HG03045 (cell line): ENCODE measurements at regions not wholly inside any gene's neighbourhood (a gene's known extent, or its start where the extent isn't known, plus 50 kb on each side); places are given as distances from the start of the nearest gene placed in this dataset.
"Not testable (repeated sequence)": the region's sequence is repeated elsewhere in the genome, so short reads cannot be mapped to it uniquely, and the experiment has no call there.

Experiments
- ATAC-seq: cut with Tn5 transposase; IDR thresholded peaks from one replicate; pipeline ENCODE4 v1.9.1; 2021; ENCODE audit warnings: mild to moderate bottlenecking, moderate library complexity; ENCODE audit not compliant: unreplicated experiment

DNA sequence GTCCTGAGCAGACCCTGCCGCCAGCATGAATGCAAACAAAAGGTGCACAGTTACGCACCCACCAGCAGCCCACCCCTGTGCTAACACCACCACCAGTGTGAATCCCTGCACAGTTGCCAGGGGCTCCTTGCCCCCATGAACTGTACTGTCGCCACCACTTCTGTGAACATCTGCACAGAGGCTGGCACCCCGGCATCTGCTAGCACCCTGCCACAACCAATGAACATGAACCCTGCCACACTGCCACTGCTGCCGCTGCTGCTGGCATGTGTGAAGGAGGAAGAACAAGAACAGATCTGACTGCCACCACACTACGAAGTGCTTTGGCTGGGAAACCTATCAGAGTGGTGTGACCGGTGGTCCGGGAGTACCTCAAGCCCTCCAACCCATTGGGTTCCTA is 261.3 kb downstream of the PARM1 start:
- no peak for ATAC-seq

DNA sequence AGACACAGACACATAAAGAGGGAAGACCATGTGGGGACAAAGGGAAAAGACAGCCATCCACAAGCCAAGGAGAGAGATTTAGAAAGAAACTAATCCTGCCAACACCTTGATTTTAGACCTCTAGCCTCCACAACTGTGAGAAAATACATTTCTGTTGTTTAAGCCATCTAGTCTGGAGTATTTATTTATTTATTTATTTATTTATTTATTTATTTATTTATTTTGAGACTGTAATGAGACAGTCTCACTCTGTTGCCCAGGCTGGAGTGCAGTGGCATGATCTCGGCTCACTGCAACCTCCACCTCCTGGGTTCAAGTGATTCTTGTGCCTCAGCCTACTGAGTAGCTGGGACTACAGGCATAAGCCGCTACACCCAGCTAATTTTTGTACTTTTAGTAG is 259.3 kb downstream of the PARM1 start:
- ATAC-seq: not testable (repeated sequence)

DNA sequence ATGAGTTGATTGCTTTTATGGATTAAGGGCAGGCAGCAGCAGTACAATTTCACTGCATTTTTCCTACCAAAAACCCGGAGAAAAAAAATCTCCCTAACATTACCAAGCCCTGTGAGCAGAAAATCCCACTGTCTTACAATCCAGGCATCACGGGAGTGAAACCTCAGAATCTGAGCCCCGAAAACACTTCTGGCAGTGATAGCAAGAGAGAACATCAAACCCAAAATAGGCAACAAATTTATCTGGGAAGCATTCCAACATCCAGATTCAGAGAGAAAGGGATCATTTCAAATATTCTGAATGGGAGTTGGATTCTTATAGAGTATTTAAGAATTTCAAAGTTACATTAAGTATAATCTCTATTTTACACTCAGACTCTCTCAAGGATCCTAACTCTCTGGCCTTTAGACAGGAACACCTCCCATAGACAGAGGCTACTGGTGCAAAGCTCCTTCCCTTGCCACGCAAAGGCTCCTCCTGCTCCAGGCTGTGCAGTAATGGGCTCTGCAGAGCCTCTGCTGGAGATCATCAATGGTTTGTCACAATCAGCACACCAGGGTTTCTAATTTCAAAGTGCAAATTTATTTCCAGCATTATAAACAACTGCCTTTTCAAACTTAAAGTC is 256.9 kb downstream of the PARM1 start:
- no peak for ATAC-seq

DNA sequence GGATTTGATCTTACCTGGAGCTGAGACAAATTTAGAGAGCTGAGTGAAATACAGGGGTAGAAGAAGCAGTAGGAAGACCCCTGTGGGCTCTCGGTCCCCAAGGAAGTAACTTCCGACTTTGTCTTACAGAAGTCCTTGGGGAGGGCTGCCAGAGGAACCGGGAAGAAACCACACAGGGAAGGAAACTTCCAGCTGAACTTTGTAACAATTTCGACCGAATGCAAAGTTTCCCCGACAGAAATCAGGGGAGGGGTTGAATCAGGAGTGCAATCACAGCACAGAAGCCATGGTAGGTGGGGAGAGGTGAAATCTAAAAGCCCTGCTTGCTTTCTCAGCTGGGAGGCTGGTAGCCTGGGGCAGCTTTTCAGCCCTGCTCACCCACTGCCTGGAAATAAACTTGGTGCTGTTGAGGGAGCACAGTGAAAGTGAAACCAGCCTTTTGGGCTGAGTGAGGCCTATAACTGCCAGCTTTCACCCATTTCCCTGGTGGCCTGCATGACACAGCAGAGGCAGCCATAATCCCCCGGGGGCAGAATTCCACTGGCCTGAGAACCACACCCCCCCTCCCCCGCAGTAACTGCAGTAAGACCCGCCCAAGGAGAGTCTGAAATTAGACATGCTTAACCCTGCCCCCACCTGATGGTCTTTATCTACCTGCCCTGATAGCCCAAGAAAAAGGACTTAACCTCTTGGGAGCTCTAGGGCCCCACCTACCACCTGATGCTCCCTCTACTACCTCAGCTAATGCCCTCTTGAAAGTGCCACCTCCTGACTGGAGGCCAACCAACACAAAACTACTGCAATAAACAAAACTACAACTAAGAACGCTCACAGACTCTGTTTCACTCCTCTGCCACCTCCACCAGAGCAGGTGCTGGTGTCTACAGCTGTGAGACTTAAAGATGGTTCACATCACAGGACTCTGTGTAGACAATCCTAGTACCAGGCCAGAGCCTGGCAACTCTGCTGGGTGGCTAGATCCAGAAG is 248.2 kb downstream of the PARM1 start:
- ATAC-seq: peak; percentile 93

- no peak for ATAC-seq
Measured at GRCh38 chr4:75180217-75180616, 247.3 kb downstream of the PARM1 start.

GRCh38 chr4:75179510-75179909 is 246.6 kb downstream of the PARM1 start:
- ATAC-seq: no peak

DNA sequence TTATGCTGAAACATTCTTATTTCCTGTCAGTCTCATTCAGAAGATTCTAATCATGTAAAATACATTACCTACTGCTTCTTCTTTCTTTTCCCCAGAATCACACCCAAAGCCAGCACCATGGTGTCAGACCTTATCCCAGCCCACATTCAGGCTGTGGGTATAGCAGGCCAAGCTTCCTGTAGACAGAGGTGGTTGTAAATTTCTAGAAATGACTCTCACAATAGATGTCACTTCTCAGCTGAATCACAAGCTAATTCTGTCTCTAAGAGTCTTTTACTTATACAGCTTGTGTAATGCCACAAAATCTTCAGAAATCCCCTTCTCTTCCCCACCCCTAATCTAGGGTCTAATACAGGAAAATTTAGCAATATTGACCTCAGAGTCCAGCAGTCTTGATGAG is 239.6 kb downstream of the PARM1 start:
- ATAC-seq: peak; percentile 79

DNA sequence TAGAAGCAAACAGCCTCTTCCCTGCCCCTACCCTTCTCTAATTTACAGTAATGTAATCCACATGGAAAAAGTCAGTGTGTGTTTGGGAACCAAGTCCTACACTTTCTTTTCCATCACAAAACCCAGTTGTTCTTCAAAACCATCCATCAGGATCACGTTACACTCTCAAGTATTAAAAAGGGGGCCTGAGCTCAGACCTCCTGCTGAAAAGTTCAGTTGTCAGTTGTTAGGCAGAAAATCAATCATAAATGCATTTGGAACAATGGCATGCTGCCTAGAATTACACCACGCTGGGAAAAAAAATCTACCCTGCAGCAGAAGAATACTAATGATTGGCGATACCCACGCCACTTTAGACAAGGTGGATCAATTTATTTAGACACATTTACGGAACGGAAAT is 236.5 kb downstream of the PARM1 start:
- ATAC-seq: no peak

- no peak for ATAC-seq
Measured at GRCh38 chr4:75169020-75169419, 236.1 kb downstream of the PARM1 start.

DNA sequence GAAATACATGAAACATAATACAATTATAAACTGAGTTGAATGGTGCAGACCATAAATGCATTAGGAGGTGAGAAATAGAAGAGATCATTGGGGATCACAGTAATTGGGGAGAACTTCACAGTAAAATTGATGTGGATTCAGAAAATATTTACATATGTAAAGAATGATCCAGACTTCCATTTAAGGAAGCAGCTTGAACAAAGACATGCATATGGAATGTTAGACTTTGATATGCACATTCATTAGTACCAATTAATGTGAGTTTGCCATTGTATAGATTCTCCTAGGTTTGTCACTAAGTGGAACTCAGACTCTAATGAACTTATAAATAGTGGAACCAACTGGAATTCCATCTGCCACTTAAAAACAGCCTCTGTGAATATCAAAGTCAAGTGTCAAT is 235.6 kb downstream of the PARM1 start:
- no peak for ATAC-seq

DNA sequence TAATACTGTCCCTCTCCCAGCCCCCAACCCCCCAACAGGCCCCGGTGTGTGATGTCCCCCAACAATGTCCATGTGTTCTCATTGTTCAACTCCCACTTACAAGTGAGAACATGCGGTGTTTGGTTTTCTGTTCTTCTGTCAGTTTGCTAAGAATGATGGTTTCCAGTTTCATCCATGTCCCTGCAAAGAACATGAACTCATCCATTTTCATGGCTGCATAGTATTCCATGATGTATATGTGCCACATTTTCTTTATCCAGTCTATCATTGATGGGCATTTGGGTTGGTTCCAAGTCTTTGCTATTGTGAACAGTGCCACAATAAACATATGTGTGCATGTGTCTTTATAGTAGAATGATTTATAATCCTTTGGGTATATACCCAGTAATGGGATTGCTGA is 232.2 kb downstream of the PARM1 start:
- not testable (repeated sequence) for ATAC-seq

DNA sequence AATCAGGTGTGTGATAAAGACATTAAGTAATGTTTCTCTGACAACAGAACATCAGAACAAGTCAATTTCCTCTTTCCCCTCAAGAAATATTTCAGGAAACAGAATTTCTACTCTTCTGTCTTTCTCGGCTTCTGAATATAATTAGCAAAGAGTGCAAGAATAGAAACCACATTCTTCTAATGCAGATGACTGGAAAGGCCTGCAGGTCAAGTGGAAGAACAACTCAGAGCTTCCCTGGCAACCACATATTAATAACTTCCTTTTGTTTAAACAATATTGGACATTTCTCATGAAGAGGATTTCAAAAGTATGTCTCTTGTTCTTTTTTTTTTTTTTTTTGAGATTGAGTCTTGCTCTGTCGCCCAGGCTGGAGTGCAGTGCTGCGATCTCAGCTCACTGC is 225.5 kb downstream of the PARM1 start:
- no peak for ATAC-seq

DNA sequence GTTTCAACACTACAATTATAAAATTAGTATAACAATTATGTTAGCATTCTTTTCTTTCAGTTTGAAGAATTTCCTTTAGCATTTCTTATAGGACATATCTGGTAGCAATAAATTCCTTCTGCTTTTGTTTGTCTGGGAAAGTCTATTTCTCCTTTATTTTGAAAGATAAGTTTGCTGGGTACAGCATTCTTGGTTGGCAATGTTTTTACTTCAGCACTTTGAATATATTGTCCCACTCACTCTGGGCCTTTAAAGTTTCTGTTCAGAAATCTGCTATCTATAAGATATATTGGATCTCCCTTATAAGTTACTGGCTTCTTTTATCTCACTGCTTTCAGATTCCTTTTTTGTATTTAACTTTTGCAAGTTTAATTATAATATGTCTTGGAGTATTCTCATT is 222.1 kb downstream of the PARM1 start:
- ATAC-seq: no peak

GRCh38 chr4:75146223-75146622 is 213.3 kb downstream of the PARM1 start:
- ATAC-seq: no peak

DNA sequence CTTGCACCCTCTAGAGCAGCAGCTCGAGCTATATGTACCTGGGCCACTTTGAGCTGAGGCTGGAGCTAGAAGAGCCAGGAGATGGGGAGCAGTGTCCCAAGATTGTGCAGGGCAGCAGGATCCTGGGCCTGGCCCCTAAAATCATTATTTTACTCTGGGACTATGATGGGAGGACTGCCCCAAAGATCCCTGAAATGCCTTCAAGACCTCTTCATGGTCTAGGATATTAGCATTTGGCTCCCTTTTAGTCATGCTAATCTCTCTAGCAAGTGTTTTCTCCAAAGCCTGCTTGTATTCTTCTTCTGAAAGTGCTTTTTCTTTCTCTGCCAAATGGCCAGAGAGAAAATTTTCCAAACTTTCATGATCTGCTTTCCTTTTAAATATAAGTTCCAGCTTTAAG is 211.6 kb downstream of the PARM1 start:
- ATAC-seq: no peak

- no peak for ATAC-seq
Measured at GRCh38 chr4:75142850-75143249, 209.9 kb downstream of the PARM1 start.

DNA sequence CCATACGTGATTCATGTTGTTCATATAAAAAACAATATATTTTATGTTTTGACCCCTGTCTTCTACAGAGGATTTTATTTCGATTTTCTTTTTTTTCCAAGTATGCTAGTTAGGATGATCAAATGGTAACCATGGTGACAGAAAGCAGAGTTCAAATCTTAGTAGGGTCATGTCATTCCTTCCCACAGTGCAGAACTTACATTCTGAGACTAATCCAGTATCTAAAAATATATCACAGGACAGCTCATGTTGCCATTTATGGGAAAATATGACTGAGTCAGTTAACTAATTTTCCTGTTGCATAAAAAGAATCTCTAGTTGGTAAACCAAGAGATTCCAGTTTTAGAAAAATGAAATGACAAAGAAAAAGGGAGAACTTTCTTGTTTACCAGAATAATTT is 209.5 kb downstream of the PARM1 start:
- ATAC-seq: no peak

DNA sequence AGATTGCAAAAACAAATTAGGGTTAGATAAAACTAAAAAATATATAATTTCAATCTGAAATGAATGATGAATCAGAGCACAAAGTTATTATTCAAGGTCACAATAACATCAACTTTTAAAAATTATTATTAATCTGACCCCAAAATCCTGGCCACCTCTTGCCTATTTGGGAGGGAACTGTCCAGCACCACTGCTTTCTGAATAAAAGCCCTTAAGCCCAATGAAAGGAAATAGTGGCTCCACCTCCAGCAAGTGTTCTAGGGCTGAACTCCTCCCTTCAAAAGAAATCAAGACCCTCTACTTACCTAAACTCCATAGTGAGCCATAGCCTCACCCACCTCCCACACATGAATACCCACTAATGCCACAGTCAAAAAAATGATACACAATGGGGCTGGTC is 208.2 kb downstream of the PARM1 start:
- ATAC-seq: no peak

DNA sequence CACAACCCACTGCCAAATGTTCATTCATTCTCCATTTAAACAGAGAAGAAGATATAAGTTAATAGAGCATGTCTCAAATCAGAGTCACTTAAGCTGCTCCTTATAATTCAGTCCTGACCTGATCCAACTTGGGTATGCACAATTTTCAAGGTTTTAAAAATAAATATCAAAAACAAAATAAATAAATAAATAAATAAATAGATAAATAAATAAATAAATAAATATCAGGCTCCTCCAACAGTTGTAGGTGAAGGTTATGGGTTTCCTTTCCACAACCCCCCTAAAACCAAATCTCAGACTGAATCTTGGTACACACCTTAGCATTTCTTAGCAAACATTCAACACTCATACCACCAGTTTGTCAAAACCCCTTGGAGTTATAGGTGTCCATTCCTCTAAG is 204.4 kb downstream of the PARM1 start:
- no peak for ATAC-seq

DNA sequence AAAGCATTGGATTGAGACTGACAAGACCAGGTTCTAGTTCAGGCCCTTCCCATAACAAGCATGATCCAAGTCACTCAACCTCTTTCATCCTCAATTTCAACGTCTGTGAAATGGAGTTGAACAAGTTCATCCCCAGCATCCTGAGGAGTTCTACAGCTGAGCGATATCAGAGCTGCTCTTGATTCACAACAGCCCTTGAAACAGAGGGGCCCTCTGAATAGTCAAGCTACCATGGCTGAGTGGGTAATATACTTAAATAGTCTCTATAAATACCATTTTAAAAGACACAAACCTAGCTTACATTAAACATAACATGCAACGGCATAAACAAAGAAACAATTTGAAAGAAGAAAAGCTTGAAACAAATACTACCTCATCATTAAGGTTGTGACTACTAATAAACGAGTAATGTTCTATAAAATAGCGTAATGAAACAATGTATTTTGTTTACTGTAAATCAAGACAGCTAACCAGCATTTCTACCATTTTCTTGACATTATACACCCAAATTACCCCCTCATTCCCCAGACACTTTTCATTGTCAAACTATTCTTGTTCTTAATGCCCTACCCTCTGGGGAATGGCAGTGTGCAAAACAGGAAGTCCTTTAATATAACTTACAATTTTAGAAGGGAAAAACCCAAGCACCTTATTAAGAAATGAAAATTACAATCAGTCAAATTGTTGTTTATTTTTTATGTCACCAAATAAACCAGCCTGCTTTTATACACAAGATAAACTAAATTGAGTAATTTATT is 202.3 kb downstream of the PARM1 start:
- ATAC-seq: no peak

DNA sequence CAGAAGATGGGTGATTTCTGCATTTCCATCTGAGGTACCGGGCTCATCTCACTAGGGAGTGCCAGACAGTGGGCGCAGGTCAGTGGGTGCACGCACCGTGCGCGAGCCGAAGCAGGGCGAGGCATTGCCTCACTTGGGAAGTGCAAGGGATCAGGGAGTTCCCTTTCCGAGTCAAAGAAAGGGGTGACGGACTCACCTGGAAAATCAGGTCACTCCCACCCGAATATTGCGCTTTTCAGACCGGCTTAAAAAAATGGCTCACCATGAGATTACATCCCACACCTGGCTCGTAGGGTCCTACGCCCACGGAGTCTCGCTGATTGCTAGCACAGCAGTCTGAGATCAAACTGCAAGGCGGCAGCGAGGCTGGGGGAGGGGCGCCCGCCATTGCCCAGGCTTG is 194.0 kb downstream of the PARM1 start:
- not testable (repeated sequence) for ATAC-seq

DNA sequence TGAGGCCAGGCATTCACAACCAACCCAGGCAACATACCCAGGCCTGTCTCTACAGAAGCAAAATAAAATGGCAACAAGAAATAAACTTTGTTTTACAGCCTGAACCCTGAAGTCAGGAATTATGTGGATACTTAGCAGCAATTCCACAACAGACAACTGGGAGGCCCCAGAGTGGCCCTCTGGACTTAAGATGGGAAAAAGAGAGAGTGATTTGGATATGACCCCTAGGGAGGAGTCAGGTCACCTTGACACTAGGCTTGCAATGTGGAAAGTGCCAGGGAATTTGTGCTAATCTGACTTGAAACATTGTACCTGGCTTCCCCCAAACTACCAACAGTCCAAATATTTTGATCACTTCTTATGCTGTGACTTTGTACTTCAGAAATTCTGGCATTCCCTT is 193.1 kb downstream of the PARM1 start:
- no peak for ATAC-seq
